SK-N-MC (cell line): ENCODE measurements at regions not wholly inside any gene's neighbourhood (a gene's known extent, or its start where the extent isn't known, plus 50 kb on each side); places are given as distances from the start of the nearest gene placed in this dataset.

Experiments
- EZH2 ChIP-seq: fragments of 200-600 bp; sonication (generic); IDR thresholded peaks from one replicate; pipeline ENCODE4 v1.6.1; 2017; ENCODE audit warnings: antibody characterized with exemption
- FOXP2 ChIP-seq: optimal IDR thresholded peaks from 2 replicates; pipeline ENCODE3; 2011; ENCODE audit warnings: mild to moderate bottlenecking, moderate library complexity; ENCODE audit not compliant: insufficient read depth; ENCODE audit errors: extremely low read length, control extremely low read depth
- POLR2AphosphoS5 ChIP-seq: IDR thresholded peaks from 2 replicates; pipeline ENCODE4 v1.6.1; 2012; ENCODE audit warnings: mild to moderate bottlenecking, low read depth, low read length, borderline replicate concordance

GRCh38 chr5:4142842-4143241, 547.2 kb downstream of the IRX1 start:
- TF ChIP-seq POLR2AphosphoS5 (no peak), EZH2 (no peak), FOXP2 (no peak)
